ENCODE measurements at regions not wholly inside any gene's neighbourhood (a gene's known extent, or its start where the extent isn't known, plus 50 kb on each side); places are given as distances from the start of the nearest gene placed in this dataset.

- DNase-seq (no peak), ATAC-seq (ENCODE audit: low read depth) (no peak)
- H3K27me3 Mint-ChIP-seq: no peaks in the 10 kb centered on the region
- POLR2A ChIA-PET: no interaction called here
- H3K4me1 Mint-ChIP-seq: peaks cover 2% of the 10 kb centered on the region
- H3K36me3 Mint-ChIP-seq: no peaks in the 10 kb centered on the region
- H3K4me3 Mint-ChIP-seq: no peak overlapping the region
- no peaks in the 10 kb centered on the region for H3K9me3 Mint-ChIP-seq
- H3K27ac Mint-ChIP-seq: no peak overlapping the region
These were observed 266.0 kb upstream of the ADAMTS16 start for GRCh38 chr5:4874097-4874496.

DNA sequence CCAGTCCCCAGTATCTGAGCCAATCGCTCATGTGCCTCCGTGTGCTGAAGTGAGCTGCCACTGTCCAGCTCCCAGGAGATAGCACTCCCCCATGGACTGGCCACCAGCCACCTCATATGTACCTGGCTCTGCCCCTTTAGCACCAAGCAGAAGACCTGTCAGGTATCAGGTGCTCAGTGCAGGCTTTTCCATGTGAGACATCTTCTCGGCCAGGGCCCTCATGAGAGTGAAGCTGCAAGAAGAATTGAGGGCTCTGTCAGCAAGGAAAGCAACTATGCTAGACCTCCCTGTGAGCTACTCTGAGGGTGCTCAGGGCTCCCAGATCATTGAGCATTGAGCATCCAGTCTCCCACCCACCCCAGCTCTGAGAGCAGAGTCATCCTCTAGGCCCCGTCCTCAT lies 264.2 kb upstream of the ADAMTS16 start:
- POLR2A ChIA-PET: interaction anchor here (0.7 kb wide), 1 partner anchor 1484 kb away, joined by 3 read pairs; no protein-coding TSS in a partner anchor
- H3K27ac Mint-ChIP-seq: no peak overlapping the region
- H3K27me3 Mint-ChIP-seq: no peaks in the 10 kb centered on the region
- H3K4me1 Mint-ChIP-seq: peaks cover 2% of the 10 kb centered on the region
- no peaks in the 10 kb centered on the region for H3K9me3 Mint-ChIP-seq
- DNase-seq (no peak), ATAC-seq (ENCODE audit: low read depth) (no peak)
- H3K36me3 Mint-ChIP-seq: no peaks in the 10 kb centered on the region
- no peak overlapping the region for H3K4me3 Mint-ChIP-seq

GRCh38 chr5:4876804-4877203 lies 263.3 kb upstream of the ADAMTS16 start:
- Mint-ChIP-seq H3K27me3 (no peaks in the 10 kb centered on the region), H3K36me3 (no peaks in the 10 kb centered on the region), H3K4me3 (no peak overlapping the region), H3K4me1 (peaks cover 2% of the 10 kb centered on the region), H3K27ac (no peak overlapping the region), H3K9me3 (no peaks in the 10 kb centered on the region)
- ATAC-seq (ENCODE audit: low read depth) (no peak), DNase-seq (no peak)
- POLR2A ChIA-PET: no interaction called here

DNA sequence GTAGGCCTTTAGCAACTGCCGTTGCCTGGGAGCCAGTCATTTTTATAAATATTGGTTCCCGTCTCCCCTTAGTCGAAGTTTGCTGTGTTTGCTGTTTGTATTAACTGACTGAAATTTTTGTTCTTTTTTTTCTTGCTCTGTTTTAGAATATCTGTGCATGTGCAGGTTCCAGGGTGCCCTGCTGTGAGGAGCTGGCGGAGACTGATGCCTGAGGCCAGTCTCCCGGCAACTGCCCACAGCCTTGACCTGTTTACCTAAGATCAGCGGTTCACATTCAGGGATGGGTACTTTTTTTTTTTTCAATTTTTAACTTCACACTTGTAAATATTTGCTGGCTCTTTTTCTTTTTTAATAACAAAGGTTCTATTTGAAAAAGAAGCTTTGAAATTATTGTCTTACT lies 262.6 kb upstream of the ADAMTS16 start:
- Mint-ChIP-seq H3K27me3 (no peaks in the 10 kb centered on the region), H3K36me3 (no peaks in the 10 kb centered on the region), H3K4me1 (peaks cover 2% of the 10 kb centered on the region), H3K4me3 (no peak overlapping the region), H3K9me3 (no peaks in the 10 kb centered on the region), H3K27ac (no peak overlapping the region)
- ATAC-seq (ENCODE audit: low read depth) (no peak), DNase-seq (no peak)
- POLR2A ChIA-PET: no interaction called here

DNA sequence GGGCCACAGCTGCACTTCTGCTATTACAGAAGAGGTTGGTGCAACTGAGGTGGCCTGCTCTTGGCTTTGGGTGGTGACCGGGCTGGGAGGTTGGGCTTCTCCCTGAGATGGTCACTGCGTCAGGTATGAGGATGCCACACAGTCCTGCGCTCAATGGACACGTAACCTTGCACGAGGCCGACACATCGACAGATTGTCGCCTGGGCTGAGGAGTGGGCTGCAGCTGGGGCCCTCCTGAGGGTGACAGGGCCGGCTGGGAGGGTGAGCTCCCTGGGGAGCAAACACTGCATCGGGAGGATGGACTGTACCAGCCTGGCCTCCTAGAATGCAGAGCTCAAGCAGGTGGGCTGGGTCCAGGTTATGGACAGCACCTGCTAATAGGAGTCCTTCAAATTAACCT lies 261.1 kb upstream of the ADAMTS16 start:
- no peaks in the 10 kb centered on the region for H3K27me3 Mint-ChIP-seq
- no peaks in the 10 kb centered on the region for H3K9me3 Mint-ChIP-seq
- no peaks in the 10 kb centered on the region for H3K36me3 Mint-ChIP-seq
- POLR2A ChIA-PET: no interaction called here
- peaks cover 2% of the 10 kb centered on the region for H3K4me1 Mint-ChIP-seq
- H3K4me3 Mint-ChIP-seq: no peak overlapping the region
- DNase-seq (no peak), ATAC-seq (ENCODE audit: low read depth) (no peak)
- no peak overlapping the region for H3K27ac Mint-ChIP-seq

GRCh38 chr5:4879693-4880303 lies 260.3 kb upstream of the ADAMTS16 start:
- Mint-ChIP-seq H3K4me3 (no peak overlapping the region), H3K27ac (no peak overlapping the region), H3K36me3 (no peaks in the 10 kb centered on the region)

DNA sequence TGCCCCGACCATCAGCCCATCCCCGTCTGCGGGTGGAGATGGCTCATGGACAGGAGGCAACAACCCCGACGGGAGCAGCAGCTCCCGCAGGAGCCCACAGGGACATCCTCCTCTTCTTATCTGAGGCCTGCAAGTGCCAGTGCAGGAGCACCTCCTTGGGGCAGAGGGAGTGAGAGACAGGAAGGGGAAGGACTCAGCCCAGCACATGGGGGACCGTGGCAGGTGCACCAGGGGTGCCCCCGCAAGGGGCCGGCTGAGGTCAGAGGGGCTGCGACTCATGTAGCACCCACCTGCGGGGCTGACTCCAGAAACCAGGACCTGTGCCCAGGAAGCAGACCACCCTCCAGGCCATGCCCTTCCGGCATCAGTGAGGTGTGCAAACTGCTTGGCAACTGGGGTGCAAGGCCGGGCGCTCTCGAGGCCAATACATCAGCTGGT lies 259.8 kb upstream of the ADAMTS16 start:
- H3K9me3 Mint-ChIP-seq: no peaks in the 10 kb centered on the region
- H3K36me3 Mint-ChIP-seq: no peaks in the 10 kb centered on the region
- POLR2A ChIA-PET: no interaction called here
- peaks cover under 1% of the 10 kb centered on the region for H3K4me1 Mint-ChIP-seq
- no peak for ATAC-seq (ENCODE audit: low read depth)
- no peak for DNase-seq
- H3K4me3 Mint-ChIP-seq: no peak overlapping the region
- no peak overlapping the region for H3K27ac Mint-ChIP-seq
- no peaks in the 10 kb centered on the region for H3K27me3 Mint-ChIP-seq

More at GRCh38 chr5:4879693-4880303, 260.3 kb upstream of the ADAMTS16 start:
- peak; percentile 33 for ATAC-seq (ENCODE audit: low read depth)
- DNase-seq: peak; percentile 64
- no peaks in the 10 kb centered on the region for H3K9me3 Mint-ChIP-seq
- H3K4me1 Mint-ChIP-seq: peaks cover 2% of the 10 kb centered on the region
- no peaks in the 10 kb centered on the region for H3K27me3 Mint-ChIP-seq
- POLR2A ChIA-PET: no interaction called here

DNA sequence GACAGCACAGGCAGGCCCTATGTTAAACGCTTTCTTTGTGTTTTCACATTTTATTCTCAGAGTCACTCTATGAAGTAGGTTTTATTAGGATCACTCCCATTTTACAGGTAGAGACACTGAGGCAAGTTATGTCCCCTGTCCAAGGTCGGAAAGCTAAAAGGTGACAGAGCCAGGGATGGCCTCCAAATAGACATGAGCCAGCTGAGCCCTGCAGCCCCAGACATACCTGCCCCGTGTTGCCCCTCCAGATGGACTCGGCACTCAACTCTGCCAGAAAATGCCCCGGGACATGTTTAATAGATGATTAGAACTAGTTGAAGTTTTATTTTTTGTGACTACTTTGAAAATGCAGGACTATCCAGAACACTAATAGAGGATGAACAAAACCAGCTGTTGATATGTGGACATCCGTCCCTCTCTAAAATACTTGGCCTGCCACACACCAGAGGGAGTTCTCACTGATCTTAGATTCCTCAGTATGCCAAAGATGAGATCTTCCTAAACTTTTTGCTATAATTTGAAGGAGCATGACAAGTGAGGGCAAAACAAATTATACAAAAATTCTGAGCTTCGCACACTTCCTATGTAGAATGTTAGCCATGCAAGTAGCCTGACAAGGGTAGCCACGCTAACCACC lies 258.6 kb upstream of the ADAMTS16 start:
- no peak overlapping the region for H3K27ac Mint-ChIP-seq
- ATAC-seq (ENCODE audit: low read depth) (no peak), DNase-seq (no peak)
- H3K4me1 Mint-ChIP-seq: no peaks in the 10 kb centered on the region
- H3K9me3 Mint-ChIP-seq: no peaks in the 10 kb centered on the region
- no peak overlapping the region for H3K4me3 Mint-ChIP-seq
- POLR2A ChIA-PET: no interaction called here
- no peaks in the 10 kb centered on the region for H3K36me3 Mint-ChIP-seq
- H3K27me3 Mint-ChIP-seq: no peaks in the 10 kb centered on the region

DNA sequence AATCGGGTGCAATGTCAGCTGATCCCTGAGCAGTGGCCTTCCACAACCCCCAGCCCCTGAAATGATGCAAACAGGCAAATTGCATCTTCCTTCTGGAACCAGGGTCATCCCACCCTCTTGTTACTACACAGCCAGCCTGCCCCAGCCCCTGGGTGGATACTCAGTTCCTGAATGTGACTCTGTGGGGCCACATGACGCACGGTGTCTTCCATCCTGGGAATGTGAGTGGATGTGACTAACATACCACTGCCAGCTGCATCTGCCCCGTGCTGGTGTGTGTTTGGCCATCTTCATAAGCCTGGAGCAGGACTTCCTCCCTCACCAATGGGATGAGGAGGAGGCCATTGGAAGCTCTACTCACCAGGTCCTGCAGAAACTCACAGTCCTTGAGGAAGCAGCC lies 257.9 kb upstream of the ADAMTS16 start:
- ATAC-seq (ENCODE audit: low read depth) (no peak), DNase-seq (no peak)
- POLR2A ChIA-PET: no interaction called here
- H3K4me1 Mint-ChIP-seq: no peaks in the 10 kb centered on the region
- H3K9me3 Mint-ChIP-seq: no peaks in the 10 kb centered on the region
- H3K27me3 Mint-ChIP-seq: no peaks in the 10 kb centered on the region
- H3K36me3 Mint-ChIP-seq: no peaks in the 10 kb centered on the region
- no peak overlapping the region for H3K27ac Mint-ChIP-seq
- H3K4me3 Mint-ChIP-seq: no peak overlapping the region

DNA sequence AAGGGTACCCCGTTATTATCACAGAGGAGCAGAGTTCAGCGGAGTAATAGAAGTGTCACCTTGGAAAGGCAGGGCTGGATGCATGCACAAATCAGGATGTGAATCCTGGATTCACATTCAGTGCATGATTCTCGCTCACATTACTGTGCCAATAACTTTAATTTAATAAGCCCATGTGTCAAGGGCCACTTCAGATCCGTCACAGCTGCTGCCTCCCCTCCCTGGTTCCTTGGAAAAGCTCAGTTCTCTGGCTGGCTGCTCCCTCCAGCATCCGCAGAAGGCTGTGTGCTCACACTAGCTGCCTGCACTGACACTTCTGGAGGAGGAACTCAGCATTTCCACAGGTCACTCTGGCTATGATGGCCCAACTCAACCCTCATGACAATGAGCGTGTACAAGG lies 256.8 kb upstream of the ADAMTS16 start:
- ATAC-seq (ENCODE audit: low read depth) (no peak), DNase-seq (no peak)
- no peaks in the 10 kb centered on the region for H3K4me1 Mint-ChIP-seq
- POLR2A ChIA-PET: no interaction called here
- H3K9me3 Mint-ChIP-seq: no peaks in the 10 kb centered on the region
- no peak overlapping the region for H3K27ac Mint-ChIP-seq
- H3K36me3 Mint-ChIP-seq: no peaks in the 10 kb centered on the region
- H3K27me3 Mint-ChIP-seq: no peaks in the 10 kb centered on the region
- no peak overlapping the region for H3K4me3 Mint-ChIP-seq

DNA sequence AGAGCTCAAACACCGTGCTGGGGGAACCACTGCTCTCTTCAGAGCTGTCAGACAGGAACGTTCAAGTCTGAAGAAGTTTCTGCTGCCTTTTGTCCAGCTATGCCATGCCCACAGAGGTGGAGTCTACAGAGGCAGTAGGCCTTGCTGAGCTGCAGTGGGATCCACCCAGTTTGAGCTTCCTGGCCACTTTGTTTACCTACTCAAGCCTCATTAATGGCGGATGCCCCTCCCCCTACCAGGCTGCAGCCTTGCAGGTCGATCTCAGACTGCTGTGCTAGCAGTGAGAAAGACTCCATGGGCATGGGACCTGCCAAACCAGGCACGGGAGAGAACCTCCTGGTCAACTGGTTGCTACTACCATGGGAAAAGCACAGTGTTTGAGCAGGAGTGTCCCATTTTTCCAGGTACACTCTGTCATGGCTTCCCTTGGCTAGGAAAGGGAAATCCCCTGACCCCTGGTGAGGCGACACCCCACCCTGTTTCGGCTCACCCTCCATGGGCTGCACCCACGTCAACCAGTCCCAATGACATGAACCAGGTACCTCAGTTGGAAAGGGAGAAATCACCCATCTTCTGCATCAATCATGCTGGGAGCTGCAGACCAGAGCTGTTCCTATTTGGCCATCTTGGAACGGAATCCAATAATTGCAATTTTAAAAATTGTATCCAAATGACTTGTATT lies 246.9 kb upstream of the ADAMTS16 start:
- ATAC-seq (ENCODE audit: low read depth): no peak
- Mint-ChIP-seq H3K4me1 (no peaks in the 10 kb centered on the region), H3K27me3 (no peaks in the 10 kb centered on the region), H3K36me3 (no peaks in the 10 kb centered on the region), H3K9me3 (peaks cover 1% of the 10 kb centered on the region), H3K4me3 (no peak overlapping the region), H3K27ac (no peak overlapping the region)
- no peak for DNase-seq
- POLR2A ChIA-PET: no interaction called here

DNA sequence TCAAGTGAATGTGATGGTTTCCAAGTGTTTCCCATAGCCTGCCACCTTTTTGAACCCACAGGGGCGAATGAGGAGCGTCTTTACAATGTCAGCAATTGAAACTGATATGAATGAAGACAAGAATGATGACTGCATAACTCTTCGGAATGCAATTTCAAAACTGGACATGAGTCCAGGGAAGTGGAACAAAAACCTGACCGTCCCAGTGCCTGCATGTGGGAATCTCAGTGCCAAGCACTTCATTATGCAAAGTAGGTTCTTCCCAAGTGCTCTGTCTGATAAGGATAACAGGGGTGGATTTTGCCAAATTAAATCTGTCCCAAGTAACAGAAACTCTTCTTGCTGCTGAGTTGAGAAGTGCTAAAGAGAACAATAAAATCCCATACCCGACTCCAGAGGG lies 243.8 kb upstream of the ADAMTS16 start:
- Mint-ChIP-seq H3K4me3 (no peak overlapping the region), H3K4me1 (no peaks in the 10 kb centered on the region), H3K36me3 (no peaks in the 10 kb centered on the region), H3K27me3 (no peaks in the 10 kb centered on the region), H3K9me3 (peaks cover 2% of the 10 kb centered on the region), H3K27ac (no peak overlapping the region)
- DNase-seq: no peak
- ATAC-seq (ENCODE audit: low read depth): no peak
- POLR2A ChIA-PET: no interaction called here

- Mint-ChIP-seq H3K27ac (no peak overlapping the region), H3K4me1 (no peaks in the 10 kb centered on the region), H3K9me3 (peaks cover 1% of the 10 kb centered on the region), H3K4me3 (no peak overlapping the region), H3K27me3 (no peaks in the 10 kb centered on the region), H3K36me3 (no peaks in the 10 kb centered on the region)
- POLR2A ChIA-PET: no interaction called here
- DNase-seq (no peak), ATAC-seq (ENCODE audit: low read depth) (no peak)
These were observed 238.8 kb upstream of the ADAMTS16 start for GRCh38 chr5:4901305-4901811.

- DNase-seq: no peak
- H3K36me3 Mint-ChIP-seq: no peaks in the 10 kb centered on the region
- POLR2A ChIA-PET: no interaction called here
- H3K27ac Mint-ChIP-seq: no peak overlapping the region
- no peak for ATAC-seq (ENCODE audit: low read depth)
- no peaks in the 10 kb centered on the region for H3K27me3 Mint-ChIP-seq
- peaks cover 1% of the 10 kb centered on the region for H3K9me3 Mint-ChIP-seq
- H3K4me1 Mint-ChIP-seq: no peaks in the 10 kb centered on the region
- no peak overlapping the region for H3K4me3 Mint-ChIP-seq
These were observed 238.2 kb upstream of the ADAMTS16 start for GRCh38 chr5:4901924-4902323.

Measured in activated naive CD8-positive, alpha-beta T cell treated with anti-CD3 and anti-CD28 coated beads, Interleukin-2, amount 10 ng/mL, durations not matched to agents 7 days and 5 days (primary cell).